Uterus (tissue), 3 donors: ENCODE measurements at regions not wholly inside any gene's neighbourhood (a gene's known extent, or its start where the extent isn't known, plus 50 kb on each side); places are given as distances from the start of the nearest gene placed in this dataset.

ENCODE experiments used
- DNase-seq, 2 donors: peaks; one replicate each; pipeline ENCODE4 v3.0.0-alpha.2; 2019 to 2020
- H3K27ac ChIP-seq, 2 donors: fragments of 200-600 bp; sonication (generic); 1 replicate in 1 of 2; 2 replicates in 1 of 2; pipeline ENCODE4 v1.5.1; 2016 to 2018
- H3K27me3 ChIP-seq, 2 donors: fragments of 200-600 bp; sonication (generic); one replicate each; pipeline ENCODE4 v1.5.1; 2018 to 2019; ENCODE audit warnings: control low read depth in 1 of 2
- H3K36me3 ChIP-seq, 2 donors: fragments of 200-600 bp; sonication (generic); one replicate each; pipeline ENCODE4 v1.5.1; 2019; ENCODE audit warnings: control low read depth in 1 of 2
- H3K4me1 ChIP-seq, 2 donors: fragments of 200-600 bp; sonication (generic); one replicate each; pipeline ENCODE4 v1.5.1; 2018 to 2019; ENCODE audit warnings: control low read depth in 1 of 2
- H3K4me3 ChIP-seq, 2 donors: fragments of 200-600 bp; sonication (generic); 1 replicate in 1 of 2; 2 replicates in 1 of 2; pipeline ENCODE4 v1.5.1; 2018 to 2019; ENCODE audit warnings: mild to moderate bottlenecking in 1 of 2
- H3K9me3 ChIP-seq, 2 donors: fragments of 200-600 bp; sonication (generic); one replicate each; pipeline ENCODE4 v1.5.1; 2019; ENCODE audit warnings: control low read depth in 1 of 2
- CTCF ChIP-seq, 4 experiments: fragments of 200-600 bp in 2 of 4; fragments of 450-650 bp in 2 of 4; sonication (generic) in 2 of 4; IDR thresholded peaks; one replicate each; pipeline ENCODE4 v1.5.1; 2016 to 2019; ENCODE audit warnings: antibody characterized with exemption in 4 of 4, mild to moderate bottlenecking in 2 of 4, moderate library complexity in 1 of 4
- POLR2A ChIP-seq, 2 donors: fragments of 450-650 bp; IDR thresholded peaks; one replicate each; pipeline ENCODE4 v1.6.1; 2016; ENCODE audit warnings: antibody characterized with exemption in 2 of 2, mild to moderate bottlenecking in 1 of 2, moderate library complexity in 1 of 2
- intact Hi-C: fragments of 100-400 bp; cut with DNase I; formaldehyde crosslinking; loops from one replicate; pipeline ENCODE4 v1.15.1; 2023; ENCODE audit warnings: low total_unique reads
- donor health status: DM: yes; HTN: yes; CAD: no.

GRCh38 chr11:29657709-29658108, 359.1 kb downstream of the KCNA4 start:
- no peak for DNase-seq
- intact Hi-C loops, result no loop called here
- Histone ChIP-seq H3K9me3 (no peaks in the 10 kb centered on the region), H3K27me3 (no peaks in the 10 kb centered on the region), H3K27ac (no peak overlapping the region), H3K36me3 (no peaks in the 10 kb centered on the region), H3K4me3 (no peak overlapping the region), H3K4me1 (no peaks in the 10 kb centered on the region)
- TF ChIP-seq CTCF (IDR thresholded peaks at IDR 0.05) (no peak), POLR2A (IDR thresholded peaks at IDR 0.05) (no peak)

- H3K4me3 ChIP-seq, result no peak overlapping the region
- TF ChIP-seq POLR2A (IDR thresholded peaks at IDR 0.05), result no peak
- DNase-seq, result no peak
- intact Hi-C loops, result no loop called here
- no peaks in the 10 kb centered on the region for H3K4me1 ChIP-seq
- H3K27ac ChIP-seq, result no peak overlapping the region
- no peaks in the 10 kb centered on the region for H3K27me3 ChIP-seq
- no peaks in the 10 kb centered on the region for H3K9me3 ChIP-seq
- no peaks in the 10 kb centered on the region for H3K36me3 ChIP-seq
Observed at GRCh38 chr11:29656597-29656996, 360.2 kb downstream of the KCNA4 start.

GRCh38 chr11:29645373-29645772, 371.5 kb downstream of the KCNA4 start:
- no peaks in the 10 kb centered on the region for H3K9me3 ChIP-seq
- intact Hi-C loops, result no loop called here
- no peak overlapping the region for H3K4me3 ChIP-seq
- H3K27me3 ChIP-seq, result no peaks in the 10 kb centered on the region
- no peaks in the 10 kb centered on the region for H3K4me1 ChIP-seq
- no peak overlapping the region for H3K27ac ChIP-seq
- H3K36me3 ChIP-seq, result no peaks in the 10 kb centered on the region
- DNase-seq, result no peak
- TF ChIP-seq POLR2A (IDR thresholded peaks at IDR 0.05), result no peak
- no peak for TF ChIP-seq CTCF (IDR thresholded peaks at IDR 0.05)

- DNase-seq, result no peak
- H3K36me3 ChIP-seq, result no peaks in the 10 kb centered on the region
- no peak overlapping the region for H3K4me3 ChIP-seq
- TF ChIP-seq CTCF (IDR thresholded peaks at IDR 0.05) (no peak), POLR2A (IDR thresholded peaks at IDR 0.05) (no peak)
- no peaks in the 10 kb centered on the region for H3K9me3 ChIP-seq
- H3K4me1 ChIP-seq, result no peaks in the 10 kb centered on the region
- intact Hi-C loops, result no loop called here
- no peak overlapping the region for H3K27ac ChIP-seq
- H3K27me3 ChIP-seq, result no peaks in the 10 kb centered on the region
Observed at GRCh38 chr11:29641201-29641600, 375.6 kb downstream of the KCNA4 start.

- no peak overlapping the region for H3K4me3 ChIP-seq
- no peaks in the 10 kb centered on the region for H3K27me3 ChIP-seq
- H3K27ac ChIP-seq, result no peak overlapping the region
- intact Hi-C loops, result no loop called here
- H3K4me1 ChIP-seq, result no peaks in the 10 kb centered on the region
- TF ChIP-seq CTCF (IDR thresholded peaks at IDR 0.05) (no peak), POLR2A (IDR thresholded peaks at IDR 0.05) (no peak)
- H3K36me3 ChIP-seq, result no peaks in the 10 kb centered on the region
- no peaks in the 10 kb centered on the region for H3K9me3 ChIP-seq
- no peak for DNase-seq
Observed at GRCh38 chr11:29634744-29635143, 382.1 kb downstream of the KCNA4 start.

- no peak for DNase-seq
- Histone ChIP-seq H3K36me3 (no peaks in the 10 kb centered on the region), H3K27ac (no peak overlapping the region), H3K4me1 (no peaks in the 10 kb centered on the region), H3K9me3 (no peaks in the 10 kb centered on the region), H3K27me3 (no peaks in the 10 kb centered on the region), H3K4me3 (no peak overlapping the region)
- TF ChIP-seq CTCF (IDR thresholded peaks at IDR 0.05) (no peak), POLR2A (IDR thresholded peaks at IDR 0.05) (no peak)
- intact Hi-C loops, result no loop called here
Observed at GRCh38 chr11:29634244-29634643, 382.6 kb downstream of the KCNA4 start.
